WI38 (cell line): ENCODE measurements at regions not wholly inside any gene's neighbourhood (a gene's known extent, or its start where the extent isn't known, plus 50 kb on each side); places are given as distances from the start of the nearest gene placed in this dataset.

Experiments used
- H3K4me3 ChIP-seq: 2 replicates; pipeline ENCODE4 v1.5.1; 2011; ENCODE audit warnings: low read depth, mild to moderate bottlenecking, control low read depth, low read length
- CTCF ChIP-seq: IDR thresholded peaks from 2 replicates; pipeline ENCODE4 v1.5.1; 2012; ENCODE audit warnings: low read depth, mild to moderate bottlenecking, control low read depth, low read length

DNA sequence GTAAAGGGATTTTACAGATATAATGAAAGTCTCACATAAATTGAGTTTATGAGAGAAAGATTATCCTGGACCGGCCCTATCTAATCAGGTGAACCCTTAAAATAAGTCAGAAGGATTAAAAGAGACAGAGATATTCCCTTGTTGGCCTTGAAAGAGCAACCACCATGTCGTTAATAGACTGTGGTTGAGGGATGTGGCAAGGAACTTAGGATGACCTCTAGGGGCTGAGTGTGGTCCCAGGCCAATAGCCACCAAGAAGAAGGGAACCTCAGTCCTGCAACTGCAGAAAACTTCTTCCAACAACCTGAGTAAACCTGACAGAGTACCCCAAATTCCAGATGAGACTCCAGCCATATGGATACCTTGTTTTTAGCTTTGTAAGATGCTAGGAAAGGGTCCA lies 121.5 kb downstream of the POLR1F start:
- no peak for TF ChIP-seq CTCF
- no peak overlapping the region for H3K4me3 ChIP-seq

- H3K4me3 ChIP-seq, result no peak overlapping the region
- TF ChIP-seq CTCF, result no peak
These were observed 123.1 kb downstream of the POLR1F start for GRCh38 chr7:19585761-19586160.

GRCh38 chr7:19575909-19576557 lies 132.8 kb downstream of the POLR1F start:
- no peak for TF ChIP-seq CTCF
- H3K4me3 ChIP-seq, result no peak overlapping the region

DNA sequence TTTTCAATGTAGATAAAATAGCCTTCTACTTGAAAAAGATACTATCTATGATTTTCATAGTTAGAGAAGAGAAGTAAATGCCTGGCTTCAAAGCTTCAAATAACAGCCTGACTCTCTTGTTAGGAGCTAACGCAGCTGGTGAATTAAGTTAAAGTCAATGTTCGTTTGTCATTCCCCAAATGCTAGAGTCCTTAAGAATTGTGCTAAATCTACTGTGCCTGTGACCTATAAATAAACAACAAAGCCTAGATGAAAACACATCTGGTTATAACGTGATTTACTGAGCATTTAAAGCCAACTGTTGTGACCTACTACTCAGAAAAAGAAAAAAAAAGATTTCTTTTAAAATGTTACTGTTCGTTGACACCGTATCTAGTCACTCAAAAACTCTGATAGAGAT lies 134.7 kb downstream of the POLR1F start:
- no peak for TF ChIP-seq CTCF
- H3K4me3 ChIP-seq, result no peak overlapping the region

DNA sequence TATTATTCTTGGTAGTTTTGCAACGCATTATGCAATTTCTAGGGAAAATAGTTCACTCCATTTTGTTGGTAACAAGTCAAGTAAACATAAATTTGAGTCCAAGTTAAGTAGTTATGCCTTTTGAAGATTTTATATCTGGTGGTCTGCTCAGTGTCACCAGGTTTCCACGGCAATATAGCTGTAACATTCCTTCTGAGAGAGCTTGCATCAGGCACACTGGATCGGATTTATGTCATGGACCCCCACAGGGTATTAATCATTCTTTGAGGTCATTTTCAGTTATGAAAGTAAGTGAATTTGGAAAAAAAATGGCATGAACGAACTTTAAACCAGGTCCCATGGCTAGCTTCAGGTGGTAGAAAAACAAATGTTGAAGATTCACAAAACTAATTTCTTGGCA lies 136.3 kb downstream of the POLR1F start:
- H3K4me3 ChIP-seq, result no peak overlapping the region
- TF ChIP-seq CTCF, result no peak

- TF ChIP-seq CTCF, result no peak
- H3K4me3 ChIP-seq, result no peak overlapping the region
These were observed 141.8 kb downstream of the POLR1F start for GRCh38 chr7:19567011-19567410.

- no peak overlapping the region for H3K4me3 ChIP-seq
- TF ChIP-seq CTCF, result no peak
These were observed 143.2 kb downstream of the POLR1F start for GRCh38 chr7:19565602-19566001.
